Activated CD4-positive, CD25-positive, alpha-beta regulatory T cell treated with anti-CD3 and anti-CD28 coated beads, Interleukin-2, amount 50 U/mL, for 24 hours (primary cell): ENCODE measurements at regions not wholly inside any gene's neighbourhood (a gene's known extent, or its start where the extent isn't known, plus 50 kb on each side); places are given as distances from the start of the nearest gene placed in this dataset.

Source experiments
- ATAC-seq, 2 donors: fragments of 150-1000 bp; cut with Tn5 transposase; one replicate each; pipeline ENCODE4 v1.10.0; 2021; ENCODE audit warnings: mild to moderate bottlenecking in 1 of 2, moderate library complexity in 1 of 2

DNA sequence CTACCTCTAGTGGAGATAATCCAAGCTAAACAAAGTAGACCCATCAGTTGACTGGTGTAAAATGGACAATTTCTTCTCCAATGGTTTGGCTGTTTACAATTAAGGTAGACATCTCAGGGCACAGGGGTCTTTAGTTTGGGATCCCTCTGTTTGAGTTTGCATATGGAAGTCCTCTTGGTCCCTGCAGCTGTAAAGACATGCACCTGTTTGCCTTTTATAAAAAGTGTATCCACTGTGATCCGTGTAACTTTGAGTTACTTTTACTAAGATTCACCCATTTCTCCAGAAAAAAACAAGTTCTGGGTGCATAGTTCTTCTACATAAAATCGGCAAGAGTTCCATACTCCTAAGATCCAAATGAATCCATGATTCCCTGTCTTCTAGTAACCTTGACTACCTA, 374.7 kb upstream of the ADAMTS16 start:
- ATAC-seq: no peak

DNA sequence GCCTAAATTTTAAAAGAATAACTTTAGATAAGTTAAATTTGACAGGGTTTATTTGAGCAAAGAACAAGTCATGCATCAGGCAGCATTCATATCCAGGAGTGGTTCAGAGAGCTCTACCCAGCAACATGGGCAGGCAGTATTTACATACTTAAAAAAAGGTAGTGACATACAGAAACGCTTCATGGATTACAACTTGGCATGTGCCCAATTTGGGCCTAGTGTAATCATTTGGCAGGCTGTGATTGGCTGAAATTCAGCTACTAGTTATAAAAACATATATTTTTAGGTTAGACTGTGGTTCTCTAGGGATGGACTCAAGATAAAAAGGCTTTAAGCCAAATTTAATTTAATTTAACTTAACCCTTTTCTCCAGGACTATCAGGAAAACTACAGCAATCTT, 374.0 kb upstream of the ADAMTS16 start:
- no peak for ATAC-seq

GRCh38 chr5:4772591-4772990, 367.5 kb upstream of the ADAMTS16 start:
- no peak for ATAC-seq

DNA sequence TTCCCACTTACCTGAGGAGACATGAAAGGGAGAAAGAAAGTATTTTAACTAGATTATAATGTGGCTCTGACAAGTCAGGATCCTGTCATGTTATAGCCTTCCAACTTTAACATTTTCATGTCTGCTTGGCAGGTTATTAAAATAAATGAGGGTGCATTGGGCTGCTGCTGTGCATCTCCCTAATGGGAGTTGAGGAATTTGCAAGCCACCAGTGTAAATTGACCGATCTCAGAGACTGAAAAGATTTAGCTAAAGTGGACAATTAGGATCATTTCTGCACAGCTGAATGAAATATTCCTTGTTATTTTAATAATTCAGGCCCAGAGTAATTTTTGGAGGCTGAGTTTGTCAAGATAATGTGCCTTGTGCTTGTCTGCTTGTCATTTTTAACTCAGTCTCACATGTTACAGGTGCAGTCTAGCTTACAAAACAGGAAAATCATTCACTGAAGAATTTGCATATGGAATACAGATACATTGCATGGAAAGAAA, 366.3 kb upstream of the ADAMTS16 start:
- ATAC-seq: no peak

DNA sequence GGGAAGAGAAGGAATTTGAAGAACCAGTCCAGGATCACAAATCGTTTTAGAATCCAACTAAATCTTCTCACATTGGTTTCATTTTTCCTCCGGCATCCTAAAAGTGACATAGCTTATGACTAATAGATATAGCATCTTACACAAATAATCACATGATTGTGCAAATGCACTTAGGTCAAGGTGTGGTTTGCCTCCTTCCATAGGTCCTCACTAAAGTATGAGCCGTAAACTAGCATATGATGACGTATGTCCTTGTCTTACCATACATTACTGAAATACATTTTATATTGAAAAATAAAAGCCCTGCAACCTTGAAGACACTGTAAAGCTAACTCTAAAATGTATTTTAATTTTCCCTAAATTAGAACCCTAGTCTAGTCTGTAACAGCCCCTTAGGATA, 362.7 kb upstream of the ADAMTS16 start:
- ATAC-seq: no peak

DNA sequence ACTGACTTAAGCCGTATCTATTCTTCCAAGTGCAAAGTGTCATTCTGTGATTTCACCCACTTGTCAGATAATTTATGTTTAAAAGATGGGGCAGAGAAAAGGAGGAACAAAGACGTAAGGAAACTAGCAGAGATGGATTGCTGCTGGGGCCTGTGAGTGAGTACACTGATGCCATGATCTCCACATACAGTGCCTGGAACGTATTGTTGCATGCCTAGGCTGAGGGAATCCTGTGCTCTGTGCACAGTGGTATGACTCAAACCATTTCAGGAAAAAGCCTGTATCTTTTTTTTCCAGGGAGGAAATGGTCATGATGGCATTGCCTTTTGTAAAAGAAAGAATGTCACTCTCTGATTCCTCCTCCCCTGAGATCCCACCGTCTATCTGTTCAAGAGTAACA, 359.5 kb upstream of the ADAMTS16 start:
- ATAC-seq: no peak

DNA sequence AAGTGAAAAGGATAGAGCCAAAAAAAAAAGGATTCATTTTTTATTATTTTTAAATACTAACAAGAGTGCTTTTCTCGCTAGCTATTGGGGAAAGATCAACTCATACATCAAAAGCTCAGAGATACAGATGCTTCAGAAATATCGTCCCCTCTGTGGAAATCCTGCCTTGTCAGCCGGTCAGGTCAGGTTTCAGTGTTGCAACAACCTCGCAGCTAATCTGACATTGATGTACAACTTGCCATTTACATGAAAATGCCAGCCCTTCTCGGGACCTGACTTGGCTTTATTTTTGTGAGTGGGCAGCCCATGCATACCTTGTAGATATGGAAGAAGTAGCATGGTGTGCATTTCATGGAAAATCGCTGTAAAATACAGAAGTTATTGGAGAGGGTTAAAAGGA, 358.8 kb upstream of the ADAMTS16 start:
- ATAC-seq: no peak

- ATAC-seq: no peak
Measured at GRCh38 chr5:4785971-4786370, 354.2 kb upstream of the ADAMTS16 start.

GRCh38 chr5:4797445-4797844, 342.7 kb upstream of the ADAMTS16 start:
- no peak for ATAC-seq

DNA sequence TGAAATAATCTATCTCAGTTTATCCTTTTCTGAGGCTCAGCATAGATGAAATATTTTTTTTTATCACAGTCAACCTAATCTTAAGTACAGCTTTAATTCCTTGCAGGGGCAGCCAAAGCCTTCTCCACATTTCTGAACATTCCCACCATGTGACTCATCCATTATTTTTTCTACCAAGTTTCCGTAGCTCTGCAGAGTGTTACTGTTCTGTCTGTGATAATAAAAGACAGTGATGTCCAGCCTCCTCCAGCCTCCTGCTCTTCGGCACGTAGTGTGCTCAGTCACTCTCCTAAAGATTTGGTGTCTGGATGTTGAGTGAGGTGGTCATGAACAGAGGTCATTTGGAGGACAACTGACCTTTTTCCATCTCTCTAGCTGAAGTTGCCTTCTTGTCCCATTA, 338.1 kb upstream of the ADAMTS16 start:
- ATAC-seq: no peak

- no peak for ATAC-seq
Measured at GRCh38 chr5:4804691-4805360, 335.3 kb upstream of the ADAMTS16 start.

DNA sequence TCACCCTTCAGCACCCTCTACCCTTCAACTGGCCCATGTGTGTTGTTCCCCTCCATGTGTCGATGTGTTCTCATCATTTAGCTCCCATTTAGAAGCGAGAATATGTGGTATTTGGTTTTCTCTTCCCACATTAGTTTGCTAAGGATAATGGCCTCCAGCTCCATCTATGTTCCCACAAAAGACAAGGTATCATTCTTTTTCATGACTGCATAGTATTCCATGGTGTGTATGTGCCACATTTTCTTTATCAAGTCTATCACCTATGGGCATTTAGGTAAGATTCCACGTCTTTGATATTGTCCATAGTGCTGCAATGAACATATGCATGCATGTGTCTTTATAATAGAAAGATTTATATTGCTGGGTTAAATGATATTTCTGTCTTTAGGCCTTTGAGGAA, 325.1 kb upstream of the ADAMTS16 start:
- no peak for ATAC-seq

- no peak for ATAC-seq
Measured at GRCh38 chr5:4817767-4818166, 322.4 kb upstream of the ADAMTS16 start.

DNA sequence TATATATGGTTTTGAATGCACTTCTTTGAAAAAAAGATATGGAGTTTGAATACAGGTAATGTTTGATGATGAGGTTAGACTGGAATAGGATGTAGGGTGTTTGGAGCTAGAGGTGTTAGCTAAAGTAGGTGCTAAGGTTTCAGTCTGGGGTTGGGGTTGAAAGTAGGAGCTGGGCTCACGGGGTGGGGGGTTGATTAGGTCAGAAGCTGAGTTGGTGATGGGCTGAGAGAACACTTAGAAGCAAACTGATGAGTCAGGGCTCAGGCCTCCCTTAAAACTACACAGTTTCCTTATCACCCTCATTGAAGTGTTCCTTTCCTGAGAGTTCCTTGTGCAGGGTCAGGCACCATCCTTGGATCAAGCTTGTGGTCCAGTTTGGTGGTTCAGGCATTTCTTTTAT, 308.8 kb upstream of the ADAMTS16 start:
- no peak for ATAC-seq

DNA sequence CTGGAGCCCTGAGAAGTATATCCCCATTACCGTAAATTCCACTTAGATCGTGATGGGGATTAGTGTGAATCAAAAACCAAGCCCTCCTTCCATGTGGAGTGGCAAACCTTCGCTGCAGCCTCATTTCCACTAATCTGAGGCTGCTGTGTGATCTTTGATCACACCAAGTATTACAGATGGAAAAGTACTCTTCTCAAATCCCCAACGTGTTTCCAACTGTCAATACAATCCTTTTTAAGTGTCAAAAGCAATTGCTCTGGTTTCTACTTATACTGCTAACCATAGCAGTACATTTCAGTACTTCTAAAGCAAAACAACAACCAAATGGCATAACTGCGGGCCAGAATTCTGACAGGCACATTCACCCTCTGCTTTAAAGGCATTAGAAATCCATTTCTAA, 307.7 kb upstream of the ADAMTS16 start:
- no peak for ATAC-seq

DNA sequence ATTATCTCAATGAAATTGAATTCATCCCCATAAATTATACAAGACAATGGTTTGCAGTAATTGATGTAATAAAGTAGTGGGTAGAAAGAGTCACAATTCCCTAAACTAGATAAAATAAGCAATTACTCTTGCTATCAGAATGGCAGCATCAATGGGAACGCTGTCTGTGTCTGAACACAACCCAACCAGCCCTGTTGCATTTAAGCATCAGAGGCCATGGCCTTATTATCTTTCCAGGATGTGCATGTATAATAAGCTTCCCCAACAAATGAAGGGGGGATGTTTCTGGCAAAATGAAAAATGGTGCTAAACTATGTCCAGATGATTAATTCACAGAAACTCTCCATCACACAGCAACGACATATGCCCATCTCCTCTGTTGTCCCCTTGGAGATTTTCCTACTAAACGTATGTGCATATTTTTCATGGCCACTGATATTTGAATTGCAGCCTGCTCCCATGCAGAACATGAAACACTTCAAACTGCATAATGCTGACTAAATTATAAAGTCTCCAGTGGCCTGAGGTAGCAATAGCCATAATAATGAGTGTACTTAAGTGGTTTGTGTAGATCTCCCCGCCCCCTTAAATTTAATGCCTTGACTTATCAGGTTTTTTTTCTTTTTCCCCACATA, 306.9 kb upstream of the ADAMTS16 start:
- ATAC-seq: no peak

GRCh38 chr5:4837489-4838058, 302.6 kb upstream of the ADAMTS16 start:
- no peak for ATAC-seq

DNA sequence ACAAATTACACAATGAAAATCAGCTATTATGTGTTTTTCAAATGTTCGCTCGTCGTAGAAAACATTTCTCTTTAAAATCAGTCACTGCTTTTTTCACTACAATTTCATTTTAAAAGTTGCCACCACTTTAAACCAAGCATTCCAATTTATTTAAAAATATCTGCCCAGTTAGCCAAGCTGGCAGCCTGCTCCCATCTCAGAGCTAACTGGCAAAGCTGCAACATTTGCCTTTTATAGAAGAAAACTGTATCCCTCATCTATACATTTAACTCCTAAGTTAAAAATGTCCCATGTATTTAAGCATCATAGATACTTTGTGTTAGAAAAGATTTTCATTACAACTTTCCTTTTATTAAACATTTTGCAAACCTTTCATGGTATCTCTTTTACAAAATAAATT, 294.9 kb upstream of the ADAMTS16 start:
- no peak for ATAC-seq

GRCh38 chr5:4847766-4848165, 292.4 kb upstream of the ADAMTS16 start:
- ATAC-seq: no peak

GRCh38 chr5:4855036-4855435, 285.1 kb upstream of the ADAMTS16 start:
- no peak for ATAC-seq

GRCh38 chr5:4855880-4856279, 284.2 kb upstream of the ADAMTS16 start:
- ATAC-seq: no peak

DNA sequence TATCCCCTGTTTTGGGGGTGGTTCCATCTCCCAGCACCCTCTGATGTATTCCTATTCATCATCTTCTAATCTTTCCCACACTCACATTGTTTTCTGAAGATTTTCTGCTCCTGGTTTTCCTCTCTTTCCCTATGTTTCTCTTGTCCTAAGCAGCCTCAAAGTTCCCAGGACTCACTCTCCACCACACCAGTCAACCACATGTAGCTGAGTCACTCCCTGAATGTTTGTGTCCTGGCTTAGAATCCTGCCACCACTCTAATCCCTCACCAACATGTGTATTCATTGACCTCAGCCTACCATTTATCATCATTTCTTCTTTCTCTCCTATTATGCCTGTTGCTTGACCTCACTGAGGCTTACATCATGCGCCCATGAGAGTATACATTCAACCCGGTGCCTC, 282.4 kb upstream of the ADAMTS16 start:
- ATAC-seq: no peak

DNA sequence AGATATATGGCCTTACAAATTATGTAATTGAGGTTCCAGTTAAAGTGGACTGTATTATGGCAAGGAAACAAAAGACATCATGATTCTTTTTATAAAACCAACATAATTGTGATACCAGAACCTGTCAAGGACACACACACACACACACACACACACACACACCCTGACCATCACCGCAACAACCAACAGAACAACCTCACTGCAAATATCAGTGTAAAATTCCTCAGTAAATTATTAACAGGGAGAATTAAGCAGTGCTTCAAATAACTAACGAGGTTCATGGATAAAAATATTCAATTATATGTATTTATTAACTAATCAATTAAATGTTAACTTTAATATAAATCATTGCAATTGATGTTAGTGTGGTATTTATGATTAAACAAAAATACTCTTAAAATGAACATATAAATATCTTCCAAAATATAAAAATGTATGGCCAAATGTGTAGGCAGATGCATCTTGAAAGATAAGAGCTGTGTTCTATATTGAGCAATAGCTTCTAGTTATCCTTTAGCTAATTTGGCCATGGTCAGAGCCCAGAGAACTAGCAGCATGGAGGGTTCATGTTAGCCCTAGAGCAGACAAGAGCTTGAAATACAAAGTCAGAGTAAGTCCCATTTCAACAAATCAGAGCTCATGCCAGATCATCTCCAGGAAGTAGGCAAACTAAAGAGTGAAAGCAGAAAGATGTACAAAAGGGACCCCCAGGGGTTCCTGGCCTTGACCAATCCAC, 280.5 kb upstream of the ADAMTS16 start:
- no peak for ATAC-seq

DNA sequence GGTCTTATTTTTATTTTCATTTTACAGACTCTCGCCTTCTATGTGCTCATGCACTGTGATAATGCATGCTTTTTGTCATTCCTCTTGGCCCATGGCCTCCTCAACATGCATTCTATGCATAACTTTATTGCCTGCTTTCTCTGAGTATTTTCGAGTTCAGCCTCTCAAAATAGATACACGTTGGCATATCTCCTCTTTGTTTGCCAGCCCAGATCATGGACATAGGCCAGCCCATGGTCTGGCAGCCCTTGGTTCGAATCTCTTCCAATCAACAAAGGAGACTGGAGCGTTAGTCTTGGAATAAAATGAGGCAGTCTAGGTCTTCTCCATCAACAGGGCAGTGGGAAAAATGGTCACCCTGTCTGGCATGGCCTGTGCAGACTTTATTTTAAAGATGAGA, 279.5 kb upstream of the ADAMTS16 start:
- no peak for ATAC-seq
